ENCODE measurements at regions not wholly inside any gene's neighbourhood (a gene's known extent, or its start where the extent isn't known, plus 50 kb on each side); places are given as distances from the start of the nearest gene placed in this dataset.

DNA sequence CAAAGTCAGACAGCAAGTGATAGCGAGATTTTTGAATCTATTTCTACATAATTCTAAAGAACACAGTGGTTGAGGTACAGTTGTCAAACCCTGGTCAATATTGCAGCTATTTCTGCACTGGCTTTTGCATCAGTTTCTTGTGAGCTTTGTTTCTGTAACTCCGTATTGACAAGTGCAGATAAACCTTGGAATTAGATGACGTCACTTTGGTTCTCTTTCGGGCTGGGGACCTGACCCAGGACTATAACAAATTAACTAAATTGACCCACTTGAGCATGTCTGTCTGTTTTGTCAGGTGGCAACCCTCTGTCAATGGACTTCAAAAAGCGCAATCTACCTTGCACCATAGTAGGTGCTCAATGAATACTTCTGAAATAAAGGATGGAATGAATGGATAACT lies 418.4 kb upstream of the SGCD start:
- dilution Hi-C loops (cut with MboI; ENCODE audit: extremely low pct_ligation_motif_present, low sequenced_read_pairs) (no loop called here), intact Hi-C loops (cut with micrococcal nuclease) (no loop called here)
- no peak overlapping the region for H3K4me2 ChIP-seq (ENCODE audit: insufficient read depth, low read length)
- H3K9me1 ChIP-seq (replicated peaks; ENCODE audit: control insufficient read depth, extremely low read depth, insufficient read depth, low read length): no peaks in the 10 kb centered on the region
- no peaks in the 10 kb centered on the region for H3K4me1 ChIP-seq (ENCODE audit: control insufficient read depth, extremely low read depth, insufficient read depth, low read length)
- H2AFZ ChIP-seq (ENCODE audit: low read depth, low read length): no peak overlapping the region
- DNase-seq (ENCODE audit: low read depth, low spot score) (no peak), FAIRE-seq (no peak)
- TF ChIP-seq, protein P1, sequence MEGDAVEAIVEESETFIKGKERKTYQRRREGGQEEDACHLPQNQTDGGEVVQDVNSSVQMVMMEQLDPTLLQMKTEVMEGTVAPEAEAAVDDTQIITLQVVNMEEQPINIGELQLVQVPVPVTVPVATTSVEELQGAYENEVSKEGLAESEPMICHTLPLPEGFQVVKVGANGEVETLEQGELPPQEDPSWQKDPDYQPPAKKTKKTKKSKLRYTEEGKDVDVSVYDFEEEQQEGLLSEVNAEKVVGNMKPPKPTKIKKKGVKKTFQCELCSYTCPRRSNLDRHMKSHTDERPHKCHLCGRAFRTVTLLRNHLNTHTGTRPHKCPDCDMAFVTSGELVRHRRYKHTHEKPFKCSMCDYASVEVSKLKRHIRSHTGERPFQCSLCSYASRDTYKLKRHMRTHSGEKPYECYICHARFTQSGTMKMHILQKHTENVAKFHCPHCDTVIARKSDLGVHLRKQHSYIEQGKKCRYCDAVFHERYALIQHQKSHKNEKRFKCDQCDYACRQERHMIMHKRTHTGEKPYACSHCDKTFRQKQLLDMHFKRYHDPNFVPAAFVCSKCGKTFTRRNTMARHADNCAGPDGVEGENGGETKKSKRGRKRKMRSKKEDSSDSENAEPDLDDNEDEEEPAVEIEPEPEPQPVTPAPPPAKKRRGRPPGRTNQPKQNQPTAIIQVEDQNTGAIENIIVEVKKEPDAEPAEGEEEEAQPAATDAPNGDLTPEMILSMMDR (IDR thresholded peaks at IDR 0.05; ENCODE audit: extremely low read depth in 1 of 2, insufficient read depth in 1 of 2, low read depth in 1 of 2, low read length in 2 of 2): no peak
- TF ChIP-seq JUN (IDR thresholded peaks at IDR 0.05; ENCODE audit: borderline replicate concordance, insufficient read depth, insufficient read length, low read depth) (no peak), POLR2A (IDR thresholded peaks at IDR 0.05; ENCODE audit: low read depth, low read length) (no peak), EZH2 (IDR thresholded peaks at IDR 0.05; ENCODE audit: borderline replicate concordance, low read depth, low read length, severe bottlenecking) (no peak), FOS (IDR thresholded peaks at IDR 0.05; ENCODE audit: borderline replicate concordance, insufficient read depth, low read length) (no peak)
- H3K27ac ChIP-seq (ENCODE audit: insufficient read depth, low read depth, low read length): no peak overlapping the region
- peaks cover 2% of the 10 kb centered on the region for H3K9me3 ChIP-seq (replicated peaks; ENCODE audit: control insufficient read depth, insufficient read depth, low read length)
- H3K4me3 ChIP-seq (replicated peaks in 1 of 3; ENCODE audit: insufficient read depth in 1 of 3, low read depth in 1 of 3, low read length in 3 of 3): no peak overlapping the region
- H3K27me3 ChIP-seq (ENCODE audit: control insufficient read depth in 2 of 2, insufficient read depth in 2 of 2, low read length in 2 of 2): no peaks in the 10 kb centered on the region
- ChIA-PET CTCF (no interaction called here), POLR2A (no interaction called here)
- H3K9ac ChIP-seq (replicated peaks; ENCODE audit: extremely low read depth, insufficient read depth, low read length): no peak overlapping the region
- BruUV-seq (replicated peaks): no TSS peak
- no peaks in the 10 kb centered on the region for H3K79me2 ChIP-seq (ENCODE audit: control insufficient read depth, insufficient read depth, low read length)
- no peaks in the 10 kb centered on the region for H3K36me3 ChIP-seq (ENCODE audit: control insufficient read depth in 2 of 2, extremely low read depth in 1 of 2, insufficient read depth in 2 of 2, low read length in 2 of 2)
- no peaks in the 10 kb centered on the region for H4K20me1 ChIP-seq (replicated peaks; ENCODE audit: control insufficient read depth, extremely low read depth, insufficient read depth, low read length)

DNA sequence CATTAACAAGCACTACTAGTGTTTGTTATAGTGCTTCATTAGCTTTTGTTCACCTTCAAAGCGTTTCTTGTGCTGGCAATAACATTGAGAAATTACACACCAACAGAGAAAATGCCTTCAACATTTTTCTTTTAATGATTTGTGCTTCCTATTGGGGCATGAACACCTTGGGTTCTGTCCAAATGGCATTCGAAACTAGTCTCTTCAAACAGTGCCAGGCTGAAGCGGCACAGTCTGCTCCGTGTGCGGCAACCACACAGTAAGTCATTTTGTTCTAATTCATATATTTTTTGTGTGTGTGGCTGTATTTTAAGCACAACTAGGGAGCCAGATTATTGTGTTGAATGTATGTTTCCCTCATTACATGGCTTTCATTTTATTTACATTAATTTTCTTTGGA lies 414.7 kb upstream of the SGCD start:
- TF ChIP-seq EZH2 (IDR thresholded peaks at IDR 0.05; ENCODE audit: borderline replicate concordance, low read depth, low read length, severe bottlenecking) (no peak), JUN (IDR thresholded peaks at IDR 0.05; ENCODE audit: borderline replicate concordance, insufficient read depth, insufficient read length, low read depth) (no peak), GATA2 (IDR thresholded peaks at IDR 0.05; ENCODE audit: insufficient read depth, insufficient read length, low read depth, low read length) (no peak), FOS (IDR thresholded peaks at IDR 0.05; ENCODE audit: borderline replicate concordance, insufficient read depth, low read length) (no peak)
- TF ChIP-seq, protein P1 (IDR thresholded peaks at IDR 0.05; ENCODE audit: extremely low read depth in 1 of 2, insufficient read depth in 1 of 2, low read depth in 1 of 2, low read length in 2 of 2): no peak
- TF ChIP-seq, protein P2, sequence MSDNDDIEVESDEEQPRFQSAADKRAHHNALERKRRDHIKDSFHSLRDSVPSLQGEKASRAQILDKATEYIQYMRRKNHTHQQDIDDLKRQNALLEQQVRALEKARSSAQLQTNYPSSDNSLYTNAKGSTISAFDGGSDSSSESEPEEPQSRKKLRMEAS (IDR thresholded peaks at IDR 0.05; ENCODE audit: insufficient read depth, insufficient read length): no peak
- Histone ChIP-seq H3K9ac (replicated peaks; ENCODE audit: extremely low read depth, insufficient read depth, low read length) (no peak overlapping the region), H3K4me1 (ENCODE audit: control insufficient read depth, extremely low read depth, insufficient read depth, low read length) (no peaks in the 10 kb centered on the region), H3K36me3 (ENCODE audit: control insufficient read depth in 2 of 2, extremely low read depth in 1 of 2, insufficient read depth in 2 of 2, low read length in 2 of 2) (no peaks in the 10 kb centered on the region), H3K27me3 (ENCODE audit: control insufficient read depth in 2 of 2, insufficient read depth in 2 of 2, low read length in 2 of 2) (no peaks in the 10 kb centered on the region), H3K79me2 (ENCODE audit: control insufficient read depth, insufficient read depth, low read length) (no peaks in the 10 kb centered on the region), H3K27ac (ENCODE audit: insufficient read depth, low read depth, low read length) (no peak overlapping the region), H4K20me1 (replicated peaks; ENCODE audit: control insufficient read depth, extremely low read depth, insufficient read depth, low read length) (no peaks in the 10 kb centered on the region), H3K9me3 (replicated peaks; ENCODE audit: control insufficient read depth, insufficient read depth, low read length) (peaks cover 2% of the 10 kb centered on the region), H3K4me3 (replicated peaks in 1 of 3; ENCODE audit: insufficient read depth in 1 of 3, low read depth in 1 of 3, low read length in 3 of 3) (no peak overlapping the region), H2AFZ (ENCODE audit: low read depth, low read length) (no peak overlapping the region), H3K9me1 (replicated peaks; ENCODE audit: control insufficient read depth, extremely low read depth, insufficient read depth, low read length) (no peaks in the 10 kb centered on the region), H3K4me2 (ENCODE audit: insufficient read depth, low read length) (no peak overlapping the region)
- intact Hi-C loops (cut with micrococcal nuclease) (no loop called here), dilution Hi-C loops (cut with MboI; ENCODE audit: extremely low pct_ligation_motif_present, low sequenced_read_pairs) (no loop called here)
- CTCF ChIA-PET: no interaction called here
- FAIRE-seq (no peak), DNase-seq (ENCODE audit: low read depth, low spot score) (no peak)
- BruUV-seq (replicated peaks): no TSS peak
- POLR2A ChIA-PET: no interaction called here

Data from endothelial cell of umbilical vein (primary cell).